Left cardiac atrium (tissue), 4 donors: ENCODE measurements at regions not wholly inside any gene's neighbourhood (a gene's known extent, or its start where the extent isn't known, plus 50 kb on each side); places are given as distances from the start of the nearest gene placed in this dataset.

Experiments
- ATAC-seq, 2 donors: fragments of 200-7000 bp; cut with Tn5 transposase; one replicate each; pipeline ENCODE4 v1.9.1; 2020; ENCODE audit warnings: mild to moderate bottlenecking in 2 of 2, moderate library complexity in 2 of 2
- DNase-seq: peaks from one replicate; pipeline ENCODE4 v3.0.0-alpha.2; 2020
- intact Hi-C, 2 donors: fragments of 100-400 bp; cut with DNase I; formaldehyde crosslinking; loops; one replicate each; pipeline versions ENCODE4 v1.14.1 to v1.15.1; 2022 to 2023
- donor health status: DM: no; HTN: yes; CAD: no.
- donor health status: DM: no; HTN: yes; CAD: no; lungs with severe emphysema.
- donor health status: DM: yes; HTN: yes; CAD: no.
- donor health status: Dilated cardiomyopathy.

DNA sequence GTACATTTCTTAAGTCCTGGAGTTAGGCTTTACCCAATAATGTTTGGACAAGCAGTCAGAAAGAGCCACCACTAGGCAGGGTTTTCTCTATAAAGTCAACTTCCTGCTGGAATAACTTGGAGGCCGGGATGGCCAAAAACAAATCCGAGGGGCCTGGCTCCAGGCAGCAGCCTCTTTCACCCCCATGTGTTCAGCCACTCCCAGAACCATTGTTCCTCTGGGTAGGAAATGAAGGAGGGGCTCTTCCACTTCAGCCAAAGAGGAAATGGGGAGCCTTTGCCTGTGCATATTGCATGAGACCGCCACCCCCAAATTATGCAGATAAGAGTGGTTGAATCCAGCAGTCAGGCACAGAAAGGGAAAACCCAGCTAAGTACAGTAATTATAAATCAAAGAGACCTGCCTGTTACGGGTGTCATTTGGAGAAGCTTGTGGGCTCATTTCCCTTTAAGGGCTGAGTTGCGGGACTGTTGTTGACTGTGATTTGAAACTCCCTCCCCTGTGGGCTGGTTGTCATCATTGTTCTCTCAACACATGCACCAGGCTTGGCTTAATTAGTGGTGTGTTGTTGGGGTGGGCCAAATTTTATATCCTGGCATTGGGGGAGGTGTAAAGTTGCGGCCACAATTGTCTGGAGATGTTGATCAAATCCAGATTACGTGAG lies 212.8 kb upstream of the SOX11 start:
- DNase-seq = no peak
- ATAC-seq = peak; percentile 27 to 41
- intact Hi-C loops = no loop called here

DNA sequence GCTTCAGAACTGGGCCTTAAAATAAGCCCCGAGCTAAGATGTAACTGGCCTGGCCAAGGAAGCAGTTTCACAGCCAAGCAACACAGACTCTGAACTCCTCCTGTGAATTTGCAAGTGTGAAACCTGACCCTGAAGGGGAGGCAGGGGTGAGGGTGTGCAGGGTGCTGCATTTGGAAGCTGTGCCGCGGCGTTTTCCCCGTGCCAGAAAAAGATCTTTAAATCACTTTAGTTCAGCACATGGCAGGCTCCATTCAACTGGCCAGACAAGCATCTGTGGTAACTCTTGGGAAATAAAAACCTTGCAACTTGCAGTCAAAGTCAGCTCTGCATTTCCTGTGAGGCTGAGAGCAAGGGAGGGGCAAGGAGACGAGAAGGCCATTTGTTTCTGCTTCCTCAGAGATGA lies 209.3 kb upstream of the SOX11 start:
- intact Hi-C loops = no loop called here
- ATAC-seq = peak in 1 of 2 donors; percentile 44

DNA sequence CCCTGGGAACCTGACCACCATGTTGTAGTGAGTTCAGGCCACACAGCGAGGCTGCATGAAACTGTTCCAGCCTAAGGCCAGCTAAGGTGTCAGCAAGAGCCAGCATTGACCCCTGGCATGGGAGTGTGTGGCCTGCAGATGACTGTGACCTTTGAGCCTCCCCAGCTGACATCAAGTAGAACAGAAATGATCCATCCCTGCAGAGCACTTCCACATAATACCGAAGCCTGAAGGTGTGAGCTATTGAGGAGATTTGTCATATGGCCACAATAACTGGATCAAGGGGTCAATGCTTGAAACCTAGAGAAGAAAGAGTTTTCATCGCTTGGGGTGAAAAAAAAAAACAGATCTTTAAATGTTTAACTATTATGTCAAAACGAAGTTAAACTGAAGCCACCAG lies 207.3 kb upstream of the SOX11 start:
- DNase-seq (no peak), ATAC-seq (no peak)
- intact Hi-C loops = no loop called here

More for the DNA sequence above, 209.3 kb upstream of the SOX11 start:
- no peak for DNase-seq

DNA sequence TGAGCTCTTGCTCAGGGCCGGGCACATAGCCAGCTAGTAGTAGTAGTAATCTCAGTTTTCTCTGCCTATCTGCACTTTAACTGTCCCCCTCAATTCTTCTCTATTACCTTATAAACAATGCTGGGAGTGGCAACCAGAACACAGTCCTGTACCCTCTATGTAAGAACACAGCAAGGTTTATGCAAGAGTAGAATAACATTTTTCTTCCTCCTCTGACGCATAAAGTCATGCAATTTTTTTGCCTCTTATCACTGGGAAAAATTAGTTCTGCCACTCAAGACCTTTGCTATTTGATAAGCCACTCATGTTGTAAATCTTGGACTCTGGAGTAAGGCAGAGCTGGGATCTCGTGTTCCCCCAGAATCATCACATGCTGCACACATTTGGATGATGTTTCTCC lies 200.7 kb upstream of the SOX11 start:
- DNase-seq = no peak
- ATAC-seq = peak in 1 of 2 donors; percentile 53
- intact Hi-C loops = no loop called here

DNA sequence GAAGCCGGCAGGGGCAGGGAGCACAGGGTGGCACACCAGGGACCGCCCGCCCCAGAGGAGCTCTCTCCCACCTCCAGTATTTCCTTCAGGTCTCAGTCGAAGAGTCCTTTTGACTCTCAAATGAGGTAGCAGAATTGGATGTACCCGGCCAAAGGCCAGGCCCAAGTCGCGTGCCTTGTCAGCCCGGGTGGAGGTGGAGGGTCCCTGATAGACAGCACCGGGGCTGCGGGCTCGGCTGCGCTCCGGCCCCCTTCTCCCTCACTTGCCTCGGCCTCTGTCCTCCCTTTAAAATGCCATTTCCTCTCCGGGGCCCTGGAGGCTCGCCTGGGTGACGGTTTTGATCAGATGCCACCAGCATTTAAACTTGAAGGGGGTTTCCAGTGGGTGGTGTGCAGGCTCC lies 198.9 kb upstream of the SOX11 start:
- DNase-seq (no peak), ATAC-seq (no peak)
- intact Hi-C loops = no loop called here

DNA sequence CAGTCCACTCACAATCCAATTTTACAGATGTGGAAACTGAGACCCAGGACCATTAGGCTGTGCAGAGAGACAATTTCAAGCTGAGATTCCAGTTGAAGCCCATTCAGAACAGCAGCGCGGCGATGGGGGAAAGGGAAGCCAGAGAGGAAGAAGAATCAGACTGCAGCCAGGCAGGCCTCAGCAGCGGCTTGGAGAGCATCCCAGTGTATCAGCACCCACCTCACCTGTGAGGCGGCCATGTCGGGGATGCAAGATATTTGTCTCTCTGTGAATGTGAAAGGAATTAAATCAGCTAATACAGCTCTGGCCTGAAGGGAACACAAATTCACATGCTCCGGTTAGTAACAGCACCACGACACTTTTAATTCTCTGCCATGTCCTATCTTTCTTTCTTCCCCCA lies 198.0 kb upstream of the SOX11 start:
- no peak for DNase-seq
- intact Hi-C loops = no loop called here
- no peak for ATAC-seq

DNA sequence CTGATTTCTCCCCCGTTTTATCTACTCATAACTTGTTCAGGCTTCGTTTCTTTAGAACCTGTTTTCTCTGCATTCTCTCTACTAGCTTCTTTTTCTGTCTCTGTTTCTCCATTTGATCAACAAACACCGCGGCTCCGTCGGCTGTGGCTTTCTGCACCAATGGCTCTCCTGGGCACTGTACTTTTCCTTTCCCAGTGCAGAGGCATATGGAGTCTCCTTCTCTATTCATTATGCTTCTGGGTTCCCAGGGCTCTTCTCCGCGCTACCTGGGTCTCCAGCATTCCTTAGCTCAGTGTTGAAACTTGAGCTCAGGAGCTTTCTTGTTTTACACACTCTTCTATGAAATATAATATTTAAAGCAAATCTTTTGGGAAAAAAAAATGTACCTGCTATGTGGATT lies 196.6 kb upstream of the SOX11 start:
- ATAC-seq (no peak), DNase-seq (no peak)
- intact Hi-C loops = no loop called here

DNA sequence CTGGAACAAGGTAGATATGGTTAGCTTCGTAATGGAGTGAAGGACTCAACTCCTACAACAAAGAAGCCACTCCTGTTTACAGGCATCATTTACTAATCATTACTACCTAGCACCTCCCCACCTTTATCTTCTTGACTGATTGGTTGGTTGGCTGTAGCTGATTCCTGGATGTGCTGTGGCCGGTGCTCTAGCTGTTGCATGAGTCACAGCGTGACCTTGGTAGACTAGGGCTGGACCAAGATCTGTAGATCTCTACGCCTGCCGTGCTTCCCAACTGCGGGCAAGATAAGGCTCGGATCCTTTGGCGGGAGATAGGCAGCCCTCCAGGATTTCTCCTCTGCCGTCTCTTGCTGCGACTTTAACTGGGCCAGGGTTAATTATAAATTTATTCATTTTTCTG lies 194.3 kb upstream of the SOX11 start:
- ATAC-seq (no peak), DNase-seq (no peak)
- intact Hi-C loops = no loop called here

DNA sequence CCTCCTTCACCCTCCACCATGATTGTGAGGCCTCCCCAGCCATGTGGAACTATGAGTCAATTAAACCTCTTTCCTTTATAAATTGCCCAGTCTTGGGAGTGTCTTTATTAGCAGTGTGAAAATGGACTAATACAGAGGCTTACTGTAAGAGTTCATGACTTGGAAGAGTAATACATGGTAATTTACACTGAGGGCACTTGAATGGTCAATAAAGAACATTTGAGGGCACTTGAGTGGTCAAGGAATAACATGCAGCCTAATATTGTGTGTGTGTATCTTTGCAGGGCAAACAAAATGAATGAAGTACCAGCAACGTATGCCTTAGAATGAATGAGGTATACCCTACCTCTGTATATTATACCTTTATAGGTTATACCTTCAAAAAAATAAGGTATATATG lies 190.4 kb upstream of the SOX11 start:
- DNase-seq (no peak), ATAC-seq (no peak)
- intact Hi-C loops = no loop called here

DNA sequence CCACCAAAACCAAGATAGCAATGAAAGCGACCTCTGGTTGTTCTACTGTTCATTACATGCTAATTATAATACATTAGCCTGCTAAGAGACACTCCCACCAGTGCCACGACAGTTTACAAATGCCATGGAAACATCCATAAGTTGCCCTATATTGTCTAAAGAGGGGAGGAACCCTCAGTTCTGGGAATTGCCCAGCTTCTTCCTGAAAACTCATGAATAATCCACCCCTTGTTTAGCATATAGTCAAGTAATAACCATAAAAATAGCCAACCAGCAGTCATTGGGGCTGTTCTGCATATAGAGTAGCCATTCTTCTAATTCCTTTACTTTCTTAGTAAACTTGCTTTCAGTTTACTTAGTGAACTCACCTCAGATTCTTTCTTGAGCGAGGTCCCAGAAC lies 189.8 kb upstream of the SOX11 start:
- intact Hi-C loops = no loop called here
- ATAC-seq (no peak), DNase-seq (no peak)

DNA sequence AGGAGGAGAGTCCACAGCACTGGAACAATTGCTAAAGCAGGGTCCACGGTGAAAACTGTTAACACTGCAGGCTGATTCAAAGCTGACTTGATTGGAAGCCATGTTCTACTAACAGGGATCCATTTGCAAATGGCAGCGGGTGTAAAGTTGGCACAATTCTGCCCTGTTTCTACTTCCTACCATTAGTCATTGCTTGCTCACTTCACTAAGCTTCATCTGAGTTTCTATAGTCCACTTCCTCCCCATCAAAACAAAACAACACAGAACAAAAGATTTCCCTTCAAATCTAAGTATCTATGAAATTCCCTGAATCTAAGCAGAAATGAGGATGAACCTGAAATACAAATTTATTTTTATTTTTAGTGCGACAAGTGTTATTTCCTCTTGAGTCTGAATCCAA lies 187.4 kb upstream of the SOX11 start:
- intact Hi-C loops = no loop called here
- DNase-seq = no peak

DNA sequence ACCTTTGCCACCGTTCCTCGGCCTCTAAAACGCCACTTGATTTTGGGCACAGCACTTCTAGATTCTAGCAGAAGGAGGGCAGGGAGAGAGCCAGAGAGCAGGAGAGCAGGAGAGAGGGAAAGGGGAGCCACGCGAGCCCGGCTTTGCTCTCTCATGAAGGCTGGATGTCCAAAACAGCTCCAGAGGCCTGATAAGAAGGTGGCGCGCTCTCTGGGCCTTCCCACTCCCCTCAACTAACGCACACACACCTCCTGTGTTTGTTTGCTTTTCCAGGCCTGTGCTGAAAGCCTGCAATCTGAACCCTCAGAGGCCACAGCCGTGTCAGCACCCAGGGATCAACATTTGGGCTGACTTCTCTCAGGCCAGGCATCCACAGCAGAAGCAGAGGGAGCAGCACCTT lies 184.8 kb upstream of the SOX11 start:
- ATAC-seq (peak in 1 of 2 donors; percentile 41), DNase-seq (no peak)
- intact Hi-C loops = no loop called here

More for the DNA sequence above, 187.4 kb upstream of the SOX11 start:
- ATAC-seq = no peak

DNA sequence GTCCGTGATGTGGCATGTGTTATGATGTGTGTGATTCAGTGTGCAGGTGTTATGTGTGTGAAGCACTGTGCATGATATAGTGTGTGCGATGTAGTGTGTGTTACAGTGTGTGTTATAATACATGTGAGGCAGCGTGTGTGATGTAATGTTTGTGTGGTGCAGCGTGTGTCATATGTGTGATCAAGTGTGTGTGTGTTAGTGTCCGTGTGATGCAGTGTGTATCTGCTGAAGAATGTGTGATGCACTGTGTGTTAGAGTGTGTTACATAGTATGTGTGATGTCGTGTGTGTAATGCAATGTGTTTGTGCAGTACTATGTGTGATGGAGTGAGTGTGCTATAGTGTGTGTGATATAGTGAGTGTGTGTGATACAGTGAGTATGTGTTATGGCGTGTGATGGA lies 182.8 kb upstream of the SOX11 start:
- DNase-seq (no peak), ATAC-seq (no peak)
- intact Hi-C loops = no loop called here

DNA sequence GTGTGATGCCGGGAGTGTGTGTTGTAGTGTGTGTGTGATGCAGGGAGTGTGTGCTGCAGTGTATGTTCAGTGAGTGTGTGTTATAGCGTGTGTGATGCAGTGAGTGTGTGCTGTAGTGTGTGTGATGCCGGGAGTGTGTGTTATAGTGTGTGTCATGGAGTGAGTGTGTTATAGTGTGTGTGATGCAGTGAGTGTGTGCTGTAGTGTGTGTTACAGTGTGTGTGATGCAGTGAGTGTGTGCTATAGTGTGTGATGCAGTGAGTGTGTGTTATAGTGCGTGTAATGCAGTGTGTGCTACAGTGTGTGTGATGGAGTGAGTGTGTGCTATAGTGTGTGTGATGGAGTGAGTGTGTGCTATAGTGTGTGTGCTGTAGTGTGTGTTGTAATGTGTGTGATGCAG lies 182.1 kb upstream of the SOX11 start:
- no peak for DNase-seq
- ATAC-seq = no peak
- intact Hi-C loops = no loop called here

DNA sequence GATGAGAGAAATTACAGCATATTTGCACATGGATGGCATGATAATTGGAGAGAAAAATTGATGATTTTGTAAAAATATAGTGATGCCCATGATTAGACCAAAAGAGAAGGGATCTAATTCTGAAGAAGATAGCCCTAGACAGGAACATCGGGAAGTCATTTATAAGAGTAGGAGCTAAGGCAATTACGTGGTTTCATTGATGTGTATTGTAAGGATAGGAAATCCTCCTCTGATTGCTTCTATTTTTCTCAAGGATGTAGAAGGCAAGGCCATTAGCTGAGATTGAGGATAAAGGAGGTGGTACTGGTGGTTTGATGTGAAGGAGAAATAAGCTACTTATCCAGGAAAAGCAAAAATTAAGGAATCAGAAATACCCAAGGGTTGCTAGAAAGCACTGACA lies 176.5 kb upstream of the SOX11 start:
- intact Hi-C loops = no loop called here
- DNase-seq (no peak), ATAC-seq (no peak)

DNA sequence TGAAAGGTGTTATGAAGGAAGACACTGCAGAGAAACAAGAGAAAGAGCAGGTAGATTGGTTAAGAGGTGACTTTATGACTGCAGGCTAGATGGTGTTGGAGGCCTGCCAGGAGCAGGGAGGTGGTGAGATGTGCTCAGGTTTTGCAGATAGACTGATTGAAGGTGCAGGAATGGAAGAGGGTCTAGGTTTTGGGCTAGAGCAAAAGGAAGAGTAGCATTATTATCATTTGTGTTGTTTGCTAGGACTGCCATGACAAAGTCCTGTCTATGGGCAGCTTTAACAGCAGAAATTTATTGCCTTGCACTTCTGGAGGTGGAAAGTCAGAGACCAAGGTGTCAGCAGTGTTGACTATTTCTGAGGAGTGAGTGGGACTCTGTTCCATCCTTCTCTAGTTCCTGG lies 172.9 kb upstream of the SOX11 start:
- no peak for DNase-seq
- no peak for ATAC-seq
- intact Hi-C loops = no loop called here

DNA sequence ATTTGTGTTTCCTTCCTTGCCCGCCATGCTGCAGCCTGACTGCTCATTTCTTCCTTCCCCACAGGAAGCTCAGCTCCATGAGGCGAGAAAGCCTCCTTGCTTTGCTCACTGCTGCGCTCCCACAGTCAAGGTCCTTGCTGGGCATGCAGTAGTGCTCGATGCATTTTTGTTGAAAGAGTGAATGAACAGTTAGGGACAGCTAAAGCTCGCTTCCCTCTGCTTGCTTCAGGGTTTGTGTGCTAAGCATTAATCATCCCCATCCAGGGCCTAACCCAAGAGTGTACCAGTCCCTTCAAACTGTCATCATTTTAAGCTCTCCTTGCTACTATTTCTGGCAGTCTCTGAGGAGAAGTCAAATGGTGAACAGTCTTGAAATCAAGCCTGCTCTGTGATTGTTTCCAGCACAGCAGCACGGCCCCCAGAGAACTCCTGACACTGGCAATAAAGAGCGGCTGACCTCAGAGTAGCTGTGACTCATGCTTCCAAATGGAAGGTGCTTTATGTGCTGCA lies 171.7 kb upstream of the SOX11 start:
- intact Hi-C loops = no loop called here
- ATAC-seq (peak; percentile 82 to 97), DNase-seq (no peak)

DNA sequence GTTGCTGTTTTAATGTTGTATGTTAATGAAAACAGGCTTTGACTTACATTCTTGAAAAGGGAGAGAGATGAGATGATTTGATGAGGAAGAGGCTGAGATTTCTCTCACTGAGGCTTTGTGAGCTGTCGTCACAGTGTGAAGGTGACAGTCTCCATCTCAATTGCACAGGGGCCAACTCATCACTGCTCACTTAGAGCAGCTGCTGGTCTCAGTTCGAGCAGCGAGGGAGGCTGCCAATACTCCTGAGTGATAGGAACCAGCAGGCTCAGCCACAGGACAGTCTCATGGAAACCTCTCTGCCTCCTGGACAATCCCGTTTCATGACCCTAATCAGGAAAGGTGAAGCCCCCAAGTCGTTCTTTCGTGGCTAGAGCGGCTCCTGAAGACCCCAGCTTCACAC lies 170.7 kb upstream of the SOX11 start:
- ATAC-seq (peak; percentile 63 to 93), DNase-seq (peak; percentile 35)
- intact Hi-C loops = no loop called here

DNA sequence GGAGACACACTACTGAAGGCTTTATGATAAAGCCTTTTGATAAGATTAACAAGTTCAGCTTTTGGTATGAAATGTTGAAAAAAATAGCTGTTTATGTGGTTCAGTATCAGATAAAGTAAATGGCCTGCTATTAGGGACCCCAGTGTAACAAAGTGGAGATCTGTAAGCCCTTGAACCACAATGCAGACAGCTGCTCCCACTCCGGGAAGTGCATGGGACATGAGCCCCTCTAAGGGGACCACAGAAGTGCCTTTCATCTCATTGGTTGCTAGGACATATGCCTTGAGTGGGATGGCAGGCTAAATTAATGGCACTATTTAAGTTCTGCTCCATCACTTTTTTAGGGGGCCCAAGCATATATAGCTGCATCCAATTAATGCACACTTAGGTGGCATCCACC lies 167.6 kb upstream of the SOX11 start:
- ATAC-seq (no peak), DNase-seq (no peak)
- intact Hi-C loops = no loop called here

DNA sequence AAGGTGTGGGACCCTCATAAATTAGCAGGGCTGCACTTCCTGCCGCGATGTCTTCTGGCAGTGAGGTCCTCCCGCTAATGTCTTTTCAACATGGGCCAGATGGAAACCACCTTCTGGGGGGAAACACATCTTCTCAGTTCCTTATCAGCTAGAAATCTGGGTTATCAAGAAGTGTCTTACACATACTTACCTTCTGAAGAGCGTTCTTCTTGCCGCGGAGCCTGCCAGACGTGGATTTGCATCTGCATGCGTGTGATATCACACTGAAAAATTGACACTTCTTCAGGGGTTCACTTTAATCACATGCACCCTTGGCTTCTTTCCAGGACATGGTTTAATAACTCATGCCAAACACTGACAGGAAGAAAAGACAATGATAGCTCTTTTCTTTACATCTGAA lies 163.5 kb upstream of the SOX11 start:
- no peak for DNase-seq
- intact Hi-C loops = no loop called here

DNA sequence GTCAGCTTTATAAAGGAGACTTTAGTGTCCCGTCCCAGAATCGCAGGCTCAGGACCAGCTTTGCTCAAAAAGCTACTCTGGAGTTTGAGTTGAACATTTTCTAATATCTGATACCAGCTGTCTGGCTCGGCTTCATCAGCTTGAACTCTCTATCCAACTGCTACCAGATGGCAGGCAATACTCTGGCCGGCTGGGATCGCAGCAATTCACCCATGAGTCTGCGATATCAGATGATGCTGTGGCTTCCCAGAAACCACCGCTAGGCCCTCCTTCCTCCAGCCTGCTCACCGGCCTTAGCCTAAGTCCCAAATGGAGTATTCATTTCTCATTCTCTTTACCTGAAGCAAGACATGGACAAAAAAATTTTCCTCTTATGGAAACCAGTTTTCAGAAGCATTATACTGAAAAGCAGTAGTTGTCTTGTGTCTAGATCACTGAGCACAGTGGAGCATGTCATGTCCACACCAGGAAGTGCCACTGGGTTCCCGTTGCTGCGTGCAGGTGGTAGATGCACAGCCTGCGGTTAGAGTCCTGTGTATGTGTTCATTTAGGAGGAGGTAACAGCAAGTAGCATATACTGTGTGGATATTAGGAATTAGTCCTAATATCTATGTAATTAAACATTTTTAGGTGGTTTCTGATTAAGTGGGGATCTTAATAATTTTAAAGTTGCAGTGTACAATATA lies 162.0 kb upstream of the SOX11 start:
- ATAC-seq = no peak
- DNase-seq = no peak
- intact Hi-C loops = no loop called here

More for the DNA sequence above, 163.5 kb upstream of the SOX11 start:
- ATAC-seq = no peak
